ENCODE measurements at regions not wholly inside any gene's neighbourhood (a gene's known extent, or its start where the extent isn't known, plus 50 kb on each side); places are given as distances from the start of the nearest gene placed in this dataset.

- Histone ChIP-seq H3K9me3 (ENCODE audit: low read length) (no peaks in the 10 kb centered on the region), H3K27ac (ENCODE audit: low read depth, low read length, poor library complexity, severe bottlenecking) (no peak overlapping the region), H3K36me3 (ENCODE audit: insufficient read depth, low read length) (no peaks in the 10 kb centered on the region), H3K27me3 (ENCODE audit: insufficient read depth, low read length) (no peaks in the 10 kb centered on the region), H3K4me1 (ENCODE audit: insufficient read depth, low read length, severe bottlenecking) (no peaks in the 10 kb centered on the region), H3K9ac (ENCODE audit: low read length) (no peak overlapping the region), H3K9me2 (ENCODE audit: low read depth, low read length) (no peaks in the 10 kb centered on the region), H3K4me3 (ENCODE audit: low read depth, low read length, poor library complexity, severe bottlenecking) (no peak overlapping the region), H4K20me1 (ENCODE audit: insufficient read depth, low read length) (no peaks in the 10 kb centered on the region), H3K4me2 (ENCODE audit: low read length) (no peak overlapping the region), H2AFZ (ENCODE audit: low read length) (no peak overlapping the region), H3K79me2 (ENCODE audit: insufficient read depth, low read length) (no peaks in the 10 kb centered on the region), H3F3A (ENCODE audit: insufficient read depth, low read length) (no peaks in the 10 kb centered on the region)
- TF ChIP-seq EZH2 (IDR thresholded peaks at IDR 0.05; ENCODE audit: borderline replicate concordance, low read length), result no peak
These were observed 518.4 kb upstream of the SPHKAP start for GRCh38 chr2:228699888-228700287.

DNA sequence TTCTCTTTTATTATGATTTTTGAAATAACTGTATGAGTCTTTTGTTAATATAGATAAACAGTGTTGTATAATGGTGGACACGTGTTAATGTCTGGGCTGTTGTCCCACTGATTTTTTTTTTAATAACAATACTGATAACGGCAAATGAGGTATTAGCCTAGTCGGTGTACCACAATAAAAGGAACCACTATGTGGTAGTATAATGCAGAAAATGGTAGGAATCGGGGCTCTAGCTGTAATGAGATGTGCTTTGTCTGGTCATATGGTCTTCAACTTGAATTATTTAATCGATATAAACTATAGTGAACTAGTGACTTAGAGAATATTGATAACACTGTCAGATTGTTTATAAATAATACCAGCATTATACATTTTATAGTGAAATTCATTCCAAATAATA lies 517.9 kb upstream of the SPHKAP start:
- H3K4me2 ChIP-seq (ENCODE audit: low read length), result no peak overlapping the region
- no peaks in the 10 kb centered on the region for H3K9me2 ChIP-seq (ENCODE audit: low read depth, low read length)
- no peaks in the 10 kb centered on the region for H3K79me2 ChIP-seq (ENCODE audit: insufficient read depth, low read length)
- no peaks in the 10 kb centered on the region for H3K27me3 ChIP-seq (ENCODE audit: insufficient read depth, low read length)
- no peak for TF ChIP-seq CTCF (IDR thresholded peaks at IDR 0.05; ENCODE audit: low read length)
- no peak for TF ChIP-seq EZH2 (IDR thresholded peaks at IDR 0.05; ENCODE audit: borderline replicate concordance, low read length)
- H3K27ac ChIP-seq (ENCODE audit: low read depth, low read length, poor library complexity, severe bottlenecking), result no peak overlapping the region
- no peaks in the 10 kb centered on the region for H3F3A ChIP-seq (ENCODE audit: insufficient read depth, low read length)
- H3K36me3 ChIP-seq (ENCODE audit: insufficient read depth, low read length), result no peaks in the 10 kb centered on the region
- no peak overlapping the region for H3K9ac ChIP-seq (ENCODE audit: low read length)
- H4K20me1 ChIP-seq (ENCODE audit: insufficient read depth, low read length), result no peaks in the 10 kb centered on the region
- H3K9me3 ChIP-seq (ENCODE audit: low read length), result no peaks in the 10 kb centered on the region
- no peaks in the 10 kb centered on the region for H3K4me1 ChIP-seq (ENCODE audit: insufficient read depth, low read length, severe bottlenecking)
- H3K4me3 ChIP-seq (ENCODE audit: low read depth, low read length, poor library complexity, severe bottlenecking), result no peak overlapping the region
- no peak overlapping the region for H2AFZ ChIP-seq (ENCODE audit: low read length)

- no peak overlapping the region for H2AFZ ChIP-seq (ENCODE audit: low read length)
- no peak for TF ChIP-seq EZH2 (IDR thresholded peaks at IDR 0.05; ENCODE audit: borderline replicate concordance, low read length)
- TF ChIP-seq CTCF (IDR thresholded peaks at IDR 0.05; ENCODE audit: low read length), result no peak
- H3K36me3 ChIP-seq (ENCODE audit: insufficient read depth, low read length), result no peaks in the 10 kb centered on the region
- H3K4me1 ChIP-seq (ENCODE audit: insufficient read depth, low read length, severe bottlenecking), result no peaks in the 10 kb centered on the region
- no peak overlapping the region for H3K9ac ChIP-seq (ENCODE audit: low read length)
- no peaks in the 10 kb centered on the region for H3K9me2 ChIP-seq (ENCODE audit: low read depth, low read length)
- no peaks in the 10 kb centered on the region for H4K20me1 ChIP-seq (ENCODE audit: insufficient read depth, low read length)
- no peaks in the 10 kb centered on the region for H3K9me3 ChIP-seq (ENCODE audit: low read length)
- H3K27ac ChIP-seq (ENCODE audit: low read depth, low read length, poor library complexity, severe bottlenecking), result no peak overlapping the region
- H3K4me3 ChIP-seq (ENCODE audit: low read depth, low read length, poor library complexity, severe bottlenecking), result no peak overlapping the region
- no peaks in the 10 kb centered on the region for H3K27me3 ChIP-seq (ENCODE audit: insufficient read depth, low read length)
- H3F3A ChIP-seq (ENCODE audit: insufficient read depth, low read length), result no peaks in the 10 kb centered on the region
- no peak overlapping the region for H3K4me2 ChIP-seq (ENCODE audit: low read length)
- H3K79me2 ChIP-seq (ENCODE audit: insufficient read depth, low read length), result no peaks in the 10 kb centered on the region
These were observed 517.5 kb upstream of the SPHKAP start for GRCh38 chr2:228698963-228699362.

DNA sequence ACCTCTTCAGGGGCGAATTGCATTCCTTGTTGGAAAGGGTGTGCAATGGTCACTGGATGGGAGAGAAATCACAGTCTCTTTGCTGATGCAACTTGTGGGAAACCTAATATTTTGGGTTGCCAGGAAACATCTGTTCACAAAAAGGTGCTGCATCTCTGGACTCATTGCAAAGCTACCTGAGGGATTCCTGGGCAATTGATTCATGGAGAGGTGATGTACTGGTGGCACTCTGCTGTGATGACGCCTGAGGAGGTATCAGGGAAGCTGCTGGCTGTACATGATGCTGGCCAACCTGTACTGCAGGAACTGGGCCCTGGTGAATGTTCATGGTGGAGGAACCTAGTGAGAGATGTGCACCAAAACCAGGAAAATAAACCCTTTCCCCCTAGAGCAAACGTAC lies 516.0 kb upstream of the SPHKAP start:
- TF ChIP-seq CTCF (IDR thresholded peaks at IDR 0.05; ENCODE audit: low read length), result no peak
- no peak for TF ChIP-seq EZH2 (IDR thresholded peaks at IDR 0.05; ENCODE audit: borderline replicate concordance, low read length)
- no peaks in the 10 kb centered on the region for H4K20me1 ChIP-seq (ENCODE audit: insufficient read depth, low read length)
- H3K9ac ChIP-seq (ENCODE audit: low read length), result no peak overlapping the region

More for the DNA sequence above, 516.0 kb upstream of the SPHKAP start:
- no peak overlapping the region for H3K4me2 ChIP-seq (ENCODE audit: low read length)
- H3F3A ChIP-seq (ENCODE audit: insufficient read depth, low read length), result no peaks in the 10 kb centered on the region
- no peaks in the 10 kb centered on the region for H3K9me2 ChIP-seq (ENCODE audit: low read depth, low read length)
- no peaks in the 10 kb centered on the region for H3K36me3 ChIP-seq (ENCODE audit: insufficient read depth, low read length)
- no peak overlapping the region for H3K27ac ChIP-seq (ENCODE audit: low read depth, low read length, poor library complexity, severe bottlenecking)
- H2AFZ ChIP-seq (ENCODE audit: low read length), result no peak overlapping the region
- H3K9me3 ChIP-seq (ENCODE audit: low read length), result no peaks in the 10 kb centered on the region
- no peaks in the 10 kb centered on the region for H3K4me1 ChIP-seq (ENCODE audit: insufficient read depth, low read length, severe bottlenecking)
- no peak overlapping the region for H3K4me3 ChIP-seq (ENCODE audit: low read depth, low read length, poor library complexity, severe bottlenecking)
- H3K79me2 ChIP-seq (ENCODE audit: insufficient read depth, low read length), result no peaks in the 10 kb centered on the region
- H3K27me3 ChIP-seq (ENCODE audit: insufficient read depth, low read length), result no peaks in the 10 kb centered on the region
